DND-41 (cell line): ENCODE measurements at regions not wholly inside any gene's neighbourhood (a gene's known extent, or its start where the extent isn't known, plus 50 kb on each side); places are given as distances from the start of the nearest gene placed in this dataset.

Source experiments
- ATAC-seq: fragments of 200-7000 bp; cut with Tn5 transposase; 3 replicates; pipeline ENCODE4 v1.9.1; 2021; ENCODE audit warnings: low read depth; ENCODE audit not compliant: insufficient read depth
- DNase-seq: peaks from one replicate; pipeline ENCODE4 v3.0.0-alpha.2; 2020
- H2AFZ ChIP-seq: 2 replicates; pipeline ENCODE4 v1.6.0; 2012; ENCODE audit warnings: low read depth, low read length
- H3K27ac ChIP-seq: 2 replicates; pipeline ENCODE4 v1.5.1; 2012; ENCODE audit warnings: low read length, inconsistent platforms
- H3K27me3 ChIP-seq: fragments of 200-600 bp; sonication (generic); 2 replicates; pipeline ENCODE4 v1.6.0; 2012; ENCODE audit warnings: low read length, mild to moderate bottlenecking, inconsistent platforms; ENCODE audit not compliant: insufficient read depth, poor library complexity
- H3K36me3 ChIP-seq: 2 replicates; pipeline ENCODE4 v1.5.1; 2012; ENCODE audit warnings: low read length, inconsistent platforms; ENCODE audit not compliant: insufficient read depth
- H3K4me1 ChIP-seq: 2 replicates; pipeline ENCODE4 v1.5.1; 2012; ENCODE audit warnings: mild to moderate bottlenecking, low read length; ENCODE audit not compliant: insufficient read depth
- H3K4me2 ChIP-seq: 2 replicates; pipeline ENCODE4 v1.6.0; 2012; ENCODE audit warnings: mild to moderate bottlenecking, moderate library complexity, low read length, inconsistent platforms; ENCODE audit not compliant: insufficient read depth
- H3K4me3 ChIP-seq, 2 experiments: fragments of 200-600 bp in 1 of 2; shearing (Covaris generic) in 1 of 2; 2 replicates each; pipeline ENCODE4 v1.5.1; 2012 to 2016; ENCODE audit warnings: inconsistent platforms in 2 of 2, low read length in 2 of 2, mild to moderate bottlenecking in 2 of 2, low read depth in 1 of 2, moderate library complexity in 1 of 2
- H3K79me2 ChIP-seq: 2 replicates; pipeline ENCODE4 v1.6.0; 2012; ENCODE audit warnings: low read length, inconsistent platforms; ENCODE audit not compliant: insufficient read depth
- H3K9ac ChIP-seq: 2 replicates; pipeline ENCODE4 v1.6.0; 2012; ENCODE audit warnings: low read depth, mild to moderate bottlenecking, inconsistent platforms, low read length, moderate library complexity
- H3K9me3 ChIP-seq: 2 replicates; pipeline ENCODE4 v1.5.1; 2012; ENCODE audit warnings: low read length, moderate library complexity, mild to moderate bottlenecking, inconsistent platforms; ENCODE audit not compliant: insufficient read depth, severe bottlenecking
- H4K20me1 ChIP-seq: 2 replicates; pipeline ENCODE4 v1.6.0; 2012; ENCODE audit warnings: low read length; ENCODE audit not compliant: insufficient read depth
- EZH2 ChIP-seq: IDR thresholded peaks from 3 replicates; pipeline ENCODE4 v1.6.1; 2012; ENCODE audit warnings: borderline replicate concordance, low read depth, mild to moderate bottlenecking, moderate library complexity, low read length, inconsistent platforms; ENCODE audit not compliant: severe bottlenecking
- TF ChIP-seq, protein P1 (sequence below): IDR thresholded peaks from 2 replicates; pipeline ENCODE4 v1.5.1; 2012; ENCODE audit warnings: borderline replicate concordance, low read length, moderate library complexity, mild to moderate bottlenecking; ENCODE audit not compliant: poor library complexity, severe bottlenecking; ENCODE audit errors: extremely low read depth

DNA sequence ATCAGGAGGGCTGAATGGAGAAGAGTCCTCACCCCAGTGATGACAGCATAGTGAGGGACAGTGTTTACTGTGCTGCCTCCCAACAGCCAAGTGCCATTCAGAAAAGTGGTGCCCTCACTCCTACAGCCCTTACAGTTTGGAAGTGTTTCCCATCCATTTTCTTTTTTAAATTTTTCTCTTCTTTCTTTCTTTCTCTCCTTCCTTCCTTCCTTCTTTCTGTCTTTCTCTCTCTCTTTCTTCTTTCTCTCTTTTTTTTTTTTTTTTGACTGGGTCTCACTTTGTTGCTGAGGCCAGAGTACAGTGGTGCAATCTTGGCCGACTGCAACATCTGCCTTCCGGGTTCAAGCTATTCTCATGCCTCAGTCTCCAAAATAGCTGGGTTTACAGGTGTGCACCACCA, 755.3 kb downstream of the UQCRFS1 start:
- Histone ChIP-seq H4K20me1 (no peaks in the 10 kb centered on the region), H3K9me3 (no peaks in the 10 kb centered on the region), H3K4me3 (no peak overlapping the region), H3K27ac (0 out of 2 replicates have a peak overlapping the region, but pooled peaks have one; percentile 31), H3K27me3 (no peaks in the 10 kb centered on the region), H3K4me1 (peaks cover 59% of the 10 kb centered on the region), H3K79me2 (no peaks in the 10 kb centered on the region), H3K4me2 (no peak overlapping the region), H2AFZ (no peak overlapping the region), H3K36me3 (no peaks in the 10 kb centered on the region), H3K9ac (no peak overlapping the region)
- no peak for TF ChIP-seq EZH2
- TF ChIP-seq, protein P1, sequence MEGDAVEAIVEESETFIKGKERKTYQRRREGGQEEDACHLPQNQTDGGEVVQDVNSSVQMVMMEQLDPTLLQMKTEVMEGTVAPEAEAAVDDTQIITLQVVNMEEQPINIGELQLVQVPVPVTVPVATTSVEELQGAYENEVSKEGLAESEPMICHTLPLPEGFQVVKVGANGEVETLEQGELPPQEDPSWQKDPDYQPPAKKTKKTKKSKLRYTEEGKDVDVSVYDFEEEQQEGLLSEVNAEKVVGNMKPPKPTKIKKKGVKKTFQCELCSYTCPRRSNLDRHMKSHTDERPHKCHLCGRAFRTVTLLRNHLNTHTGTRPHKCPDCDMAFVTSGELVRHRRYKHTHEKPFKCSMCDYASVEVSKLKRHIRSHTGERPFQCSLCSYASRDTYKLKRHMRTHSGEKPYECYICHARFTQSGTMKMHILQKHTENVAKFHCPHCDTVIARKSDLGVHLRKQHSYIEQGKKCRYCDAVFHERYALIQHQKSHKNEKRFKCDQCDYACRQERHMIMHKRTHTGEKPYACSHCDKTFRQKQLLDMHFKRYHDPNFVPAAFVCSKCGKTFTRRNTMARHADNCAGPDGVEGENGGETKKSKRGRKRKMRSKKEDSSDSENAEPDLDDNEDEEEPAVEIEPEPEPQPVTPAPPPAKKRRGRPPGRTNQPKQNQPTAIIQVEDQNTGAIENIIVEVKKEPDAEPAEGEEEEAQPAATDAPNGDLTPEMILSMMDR, result no peak
- no peak for ATAC-seq
- DNase-seq, result no peak

DNA sequence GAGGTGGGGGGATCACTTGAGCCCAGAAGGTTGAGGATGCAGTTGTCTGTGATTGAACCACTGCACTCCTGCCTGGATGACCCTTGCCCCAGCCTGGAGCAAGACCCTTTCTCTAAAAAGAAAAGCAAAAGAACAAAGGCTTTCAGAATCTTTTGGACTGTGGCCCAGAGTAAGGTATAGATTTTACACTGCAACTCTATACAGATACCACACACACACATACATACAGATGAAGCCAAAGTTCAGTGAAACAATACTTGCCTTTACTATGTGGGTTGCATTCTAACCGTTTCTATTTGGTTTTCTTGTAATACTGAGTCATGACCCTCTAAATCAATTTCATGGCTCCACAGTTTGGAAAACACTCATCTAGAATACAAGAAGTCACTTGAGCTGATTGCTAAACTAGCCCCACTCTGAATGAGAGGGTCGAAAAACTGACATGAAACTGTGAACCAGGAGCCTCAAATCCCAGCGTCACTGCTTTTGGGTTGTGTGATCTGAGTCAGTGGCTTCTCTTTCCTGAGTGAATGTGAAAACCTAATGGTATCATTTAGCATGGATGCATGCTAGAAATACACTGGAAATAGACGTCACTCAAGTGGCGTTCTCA, 756.1 kb downstream of the UQCRFS1 start:
- Histone ChIP-seq H4K20me1 (no peaks in the 10 kb centered on the region), H3K9ac (no peak overlapping the region), H3K4me2 (no peak overlapping the region), H2AFZ (no peak overlapping the region), H3K36me3 (no peaks in the 10 kb centered on the region), H3K4me1 (peaks cover 53% of the 10 kb centered on the region), H3K27ac (peak overlapping the region; percentile 48), H3K27me3 (no peaks in the 10 kb centered on the region), H3K4me3 (no peak overlapping the region), H3K9me3 (no peaks in the 10 kb centered on the region), H3K79me2 (no peaks in the 10 kb centered on the region)
- ATAC-seq, result no peak
- no peak for DNase-seq
- TF ChIP-seq, protein P1, result no peak
- no peak for TF ChIP-seq EZH2

DNA sequence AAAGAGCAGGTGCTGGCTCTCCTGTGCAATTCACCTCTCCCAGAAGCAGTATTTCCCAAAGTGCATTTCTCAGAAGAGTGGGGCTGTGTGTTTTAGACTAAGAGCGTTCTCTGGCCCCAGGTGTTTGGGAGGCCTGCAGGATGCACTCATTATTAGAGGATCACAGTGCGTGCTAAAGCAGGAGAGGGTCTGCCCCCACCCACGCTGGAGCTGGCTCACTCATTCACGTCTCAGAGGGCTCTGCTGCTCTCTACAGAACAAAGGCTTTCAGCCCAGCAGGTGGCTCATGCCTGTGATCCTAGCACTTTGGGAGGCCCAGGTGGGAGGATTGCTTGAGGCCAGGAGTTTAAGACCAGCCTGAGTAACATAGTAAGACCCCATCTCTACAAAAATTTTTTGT, 756.7 kb downstream of the UQCRFS1 start:
- Histone ChIP-seq H3K4me1 (peaks cover 47% of the 10 kb centered on the region), H2AFZ (no peak overlapping the region), H3K4me2 (no peak overlapping the region), H4K20me1 (no peaks in the 10 kb centered on the region), H3K36me3 (no peaks in the 10 kb centered on the region), H3K79me2 (no peaks in the 10 kb centered on the region), H3K9ac (no peak overlapping the region), H3K4me3 (no peak overlapping the region), H3K27ac (0 out of 2 replicates have a peak overlapping the region, but pooled peaks have one; percentile 19), H3K9me3 (no peaks in the 10 kb centered on the region), H3K27me3 (no peaks in the 10 kb centered on the region)
- ATAC-seq (peak; percentile 28; the same call in 1 of the 3 replicates), DNase-seq (peak; percentile 30)
- TF ChIP-seq, protein P1, result peak; percentile 32
- no peak for TF ChIP-seq EZH2
